ENCODE measurements at regions not wholly inside any gene's neighbourhood (a gene's known extent, or its start where the extent isn't known, plus 50 kb on each side); places are given as distances from the start of the nearest gene placed in this dataset.

DNA sequence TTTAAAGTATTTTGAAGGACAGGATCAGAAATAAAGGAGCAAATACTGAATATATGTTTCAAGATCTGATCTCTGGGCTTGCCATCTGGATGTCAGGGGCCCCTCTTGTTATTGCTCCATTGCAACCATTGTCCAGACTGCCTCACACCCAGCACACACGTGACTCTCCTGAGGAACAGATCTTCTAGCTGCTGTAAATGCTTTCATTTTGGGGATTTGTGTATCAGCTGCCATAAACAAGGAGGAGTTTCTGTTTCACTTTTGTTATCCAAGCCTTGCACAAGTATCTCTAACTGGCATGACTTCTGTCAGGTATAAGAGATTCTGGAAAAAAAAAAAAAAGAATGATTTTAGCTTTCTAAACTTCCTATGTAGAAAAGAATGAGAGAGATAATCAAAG, 1624.1 kb upstream of the PRR20A start:
- TF ChIP-seq, protein P1, sequence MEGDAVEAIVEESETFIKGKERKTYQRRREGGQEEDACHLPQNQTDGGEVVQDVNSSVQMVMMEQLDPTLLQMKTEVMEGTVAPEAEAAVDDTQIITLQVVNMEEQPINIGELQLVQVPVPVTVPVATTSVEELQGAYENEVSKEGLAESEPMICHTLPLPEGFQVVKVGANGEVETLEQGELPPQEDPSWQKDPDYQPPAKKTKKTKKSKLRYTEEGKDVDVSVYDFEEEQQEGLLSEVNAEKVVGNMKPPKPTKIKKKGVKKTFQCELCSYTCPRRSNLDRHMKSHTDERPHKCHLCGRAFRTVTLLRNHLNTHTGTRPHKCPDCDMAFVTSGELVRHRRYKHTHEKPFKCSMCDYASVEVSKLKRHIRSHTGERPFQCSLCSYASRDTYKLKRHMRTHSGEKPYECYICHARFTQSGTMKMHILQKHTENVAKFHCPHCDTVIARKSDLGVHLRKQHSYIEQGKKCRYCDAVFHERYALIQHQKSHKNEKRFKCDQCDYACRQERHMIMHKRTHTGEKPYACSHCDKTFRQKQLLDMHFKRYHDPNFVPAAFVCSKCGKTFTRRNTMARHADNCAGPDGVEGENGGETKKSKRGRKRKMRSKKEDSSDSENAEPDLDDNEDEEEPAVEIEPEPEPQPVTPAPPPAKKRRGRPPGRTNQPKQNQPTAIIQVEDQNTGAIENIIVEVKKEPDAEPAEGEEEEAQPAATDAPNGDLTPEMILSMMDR (conservative IDR thresholded peaks at IDR 0.05; ENCODE audit: low read depth, low read length) = no peak
- TF ChIP-seq EZH2 (IDR thresholded peaks at IDR 0.05; ENCODE audit: low read length, unreplicated experiment) = no peak

Measured in PC-3 (cell line).